Endothelial cell of umbilical vein (primary cell): ENCODE measurements at regions not wholly inside any gene's neighbourhood (a gene's known extent, or its start where the extent isn't known, plus 50 kb on each side); places are given as distances from the start of the nearest gene placed in this dataset.

ENCODE experiments used
- BruUV-seq: library from RNA; stranded (reverse); fragments of 400-500 nt; replicated peaks from 2 replicates; lab custom pipeline; 2021; lab: Mats Ljungman, UMichigan
- CTCF ChIA-PET: fragments of 300-600, 350-600 bp; sonication (Branson Sonifier 250); formaldehyde crosslinking; loops from one replicate; lab custom pipeline; 2021; ENCODE audit warnings: antibody characterized with exemption, inconsistent platforms; lab: Charles Lee
- POLR2A ChIA-PET: fragments of 300-600, 350-600 bp; sonication (Branson Sonifier 250); formaldehyde crosslinking; loops from one replicate; lab custom pipeline; 2021; ENCODE audit warnings: antibody characterized with exemption, inconsistent platforms; lab: Charles Lee
- DNase-seq: peaks from one replicate; pipeline ENCODE4 v3.0.0-alpha.2; 2011; ENCODE audit warnings: low read depth, low spot score
- FAIRE-seq: peaks from 2 replicates; lab custom pipeline; 2011; peaks lifted over from hg19 to GRCh38; lab: Jason Lieb, UNC
- H2AFZ ChIP-seq: 2 replicates; pipeline ENCODE4 v1.6.0; 2012; ENCODE audit warnings: low read depth, low read length, control low read depth, inconsistent platforms
- H3K27ac ChIP-seq: 2 replicates; pipeline ENCODE4 v1.5.1; 2011; ENCODE audit warnings: low read depth, mild to moderate bottlenecking, control low read depth, low read length, moderate library complexity; ENCODE audit not compliant: insufficient read depth
- H3K27me3 ChIP-seq, 2 experiments: 2 replicates each; pipeline versions ENCODE4 v1.6.0 to v1.6.1; 2011; ENCODE audit warnings: low read length in 2 of 2, mixed read lengths in 1 of 2; ENCODE audit not compliant: control insufficient read depth in 2 of 2, insufficient read depth in 2 of 2
- H3K36me3 ChIP-seq, 2 experiments: 2 replicates in 1 of 2; 3 replicates in 1 of 2; pipeline ENCODE4 v1.5.1; 2011; ENCODE audit warnings: low read length in 2 of 2, mild to moderate bottlenecking in 1 of 2, moderate library complexity in 1 of 2; ENCODE audit not compliant: control insufficient read depth in 2 of 2, insufficient read depth in 2 of 2; ENCODE audit errors: extremely low read depth in 1 of 2
- H3K4me1 ChIP-seq: 3 replicates; pipeline ENCODE4 v1.5.1; 2011; ENCODE audit warnings: mild to moderate bottlenecking, low read length; ENCODE audit not compliant: control insufficient read depth, insufficient read depth; ENCODE audit errors: extremely low read depth
- H3K4me2 ChIP-seq: 2 replicates; pipeline ENCODE4 v1.6.1; 2011; ENCODE audit warnings: low read length, control low read depth, mixed read lengths; ENCODE audit not compliant: insufficient read depth
- H3K4me3 ChIP-seq, 3 experiments: fragments of 200-600 bp in 1 of 3; sonication (generic), shearing (Covaris generic) in 1 of 3; replicated peaks in 1 of 3; 2 replicates each; pipeline ENCODE4 v1.5.1; 2011 to 2016; ENCODE audit warnings: control low read depth in 3 of 3, low read length in 3 of 3, mild to moderate bottlenecking in 2 of 3, inconsistent platforms in 1 of 3, low read depth in 1 of 3, moderate library complexity in 1 of 3; ENCODE audit not compliant: insufficient read depth in 1 of 3
- H3K79me2 ChIP-seq: 2 replicates; pipeline ENCODE4 v1.6.0; 2012; ENCODE audit warnings: low read length, inconsistent platforms; ENCODE audit not compliant: control insufficient read depth, insufficient read depth
- H3K9ac ChIP-seq: replicated peaks from 2 replicates; pipeline ENCODE3; 2011; ENCODE audit warnings: low read length, control low read depth; ENCODE audit not compliant: insufficient read depth; ENCODE audit errors: extremely low read depth
- H3K9me1 ChIP-seq: replicated peaks from 3 replicates; pipeline ENCODE4 v1.6.0; 2011; ENCODE audit warnings: mild to moderate bottlenecking, low read length; ENCODE audit not compliant: control insufficient read depth, insufficient read depth; ENCODE audit errors: extremely low read depth
- H3K9me3 ChIP-seq: replicated peaks from 2 replicates; pipeline ENCODE4 v1.5.1; 2012; ENCODE audit warnings: low read length, inconsistent platforms; ENCODE audit not compliant: control insufficient read depth, insufficient read depth
- H4K20me1 ChIP-seq: replicated peaks from 2 replicates; pipeline ENCODE3; 2011; ENCODE audit warnings: mild to moderate bottlenecking, low read length; ENCODE audit not compliant: control insufficient read depth, insufficient read depth; ENCODE audit errors: extremely low read depth
- EZH2 ChIP-seq: IDR thresholded peaks from 2 replicates; pipeline ENCODE4 v1.6.1; 2012; ENCODE audit warnings: borderline replicate concordance, low read depth, mild to moderate bottlenecking, moderate library complexity, low read length, inconsistent platforms; ENCODE audit not compliant: severe bottlenecking
- FOS ChIP-seq: IDR thresholded peaks from 2 replicates; pipeline ENCODE4 v1.6.1; 2011; ENCODE audit warnings: mild to moderate bottlenecking, low read length, moderate library complexity, borderline replicate concordance; ENCODE audit not compliant: insufficient read depth
- GATA2 ChIP-seq: IDR thresholded peaks from 2 replicates; pipeline ENCODE4 v1.7.0; 2011; ENCODE audit warnings: low read depth, mild to moderate bottlenecking, moderate library complexity, mixed read lengths, low read length; ENCODE audit not compliant: insufficient read length, insufficient read depth
- JUN ChIP-seq: IDR thresholded peaks from 2 replicates; pipeline ENCODE4 v1.6.1; 2011; ENCODE audit warnings: borderline replicate concordance, low read depth; ENCODE audit not compliant: insufficient read length, insufficient read depth
- MYC ChIP-seq: IDR thresholded peaks from one replicate; pipeline ENCODE4 v1.6.1; 2011; ENCODE audit warnings: mild to moderate bottlenecking, low read depth, low read length
- POLR2A ChIP-seq: IDR thresholded peaks from 2 replicates; pipeline ENCODE4 v1.6.1; 2012; ENCODE audit warnings: low read depth, mild to moderate bottlenecking, control low read depth, low read length
- POLR2AphosphoS5 ChIP-seq: IDR thresholded peaks from 2 replicates; pipeline ENCODE4 v1.6.1; 2012; ENCODE audit warnings: low read depth, mild to moderate bottlenecking, control low read depth, low read length, moderate library complexity; ENCODE audit not compliant: insufficient read depth
- dilution Hi-C: fragments of 300-500 bp; cut with MboI; formaldehyde crosslinking; loops from one replicate; pipeline ENCODE4 v1.15.0; 2019; ENCODE audit warnings: low sequenced_read_pairs; ENCODE audit not compliant: extremely low pct_ligation_motif_present
- intact Hi-C: fragments of 100-400 bp; cut with micrococcal nuclease; formaldehyde crosslinking; loops from one replicate; pipeline ENCODE4 v1.10.0; 2022
- TF ChIP-seq, protein P1 (sequence below), 2 donors: IDR thresholded peaks; 1 replicate in 1 of 2; 2 replicates in 1 of 2; pipeline ENCODE4 v1.5.1; 2011; ENCODE audit warnings: low read length in 2 of 2, mild to moderate bottlenecking in 2 of 2, moderate library complexity in 2 of 2, control low read depth in 1 of 2, inconsistent platforms in 1 of 2, low read depth in 1 of 2; ENCODE audit not compliant: insufficient read depth in 1 of 2; ENCODE audit errors: extremely low read depth in 1 of 2
- TF ChIP-seq, protein P2 (sequence below): IDR thresholded peaks from 2 replicates; pipeline ENCODE4 v1.6.1; 2011; ENCODE audit not compliant: insufficient read depth, insufficient read length

DNA sequence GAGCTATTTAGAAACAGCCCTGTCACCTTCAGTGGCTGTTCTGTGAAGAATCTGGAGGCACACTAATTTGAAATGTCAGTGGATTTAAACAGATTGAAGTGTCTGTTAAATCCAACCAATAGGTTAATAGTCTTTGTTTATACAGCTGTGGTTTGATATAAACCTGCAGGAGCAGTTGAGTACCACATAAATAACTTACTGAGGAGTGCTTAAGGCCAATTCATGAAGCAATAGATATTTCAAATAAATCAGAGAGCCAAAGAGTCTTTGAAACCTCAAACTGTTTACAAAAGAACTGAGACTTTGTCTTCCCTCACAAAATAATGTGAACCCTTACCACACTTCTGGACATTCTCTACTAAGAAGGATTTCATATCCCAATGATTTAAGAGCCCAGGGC, 111.9 kb downstream of the FEM1C start:
- Histone ChIP-seq H3K9me1 (no peaks in the 10 kb centered on the region), H2AFZ (no peak overlapping the region), H3K9me3 (no peaks in the 10 kb centered on the region), H3K27me3 (no peaks in the 10 kb centered on the region), H3K4me1 (no peaks in the 10 kb centered on the region), H3K4me3 (no peak overlapping the region), H3K9ac (no peak overlapping the region), H3K4me2 (no peak overlapping the region), H3K27ac (no peak overlapping the region), H3K36me3 (no peaks in the 10 kb centered on the region), H4K20me1 (no peaks in the 10 kb centered on the region), H3K79me2 (no peaks in the 10 kb centered on the region)
- BruUV-seq, result no TSS peak
- FAIRE-seq (no peak), DNase-seq (no peak)
- CTCF ChIA-PET, result no interaction called here
- intact Hi-C loops (no loop called here), dilution Hi-C loops (no loop called here)
- TF ChIP-seq POLR2A (no peak), GATA2 (no peak), POLR2AphosphoS5 (no peak), MYC (no peak), FOS (no peak), JUN (no peak), EZH2 (no peak)
- TF ChIP-seq, protein P1, sequence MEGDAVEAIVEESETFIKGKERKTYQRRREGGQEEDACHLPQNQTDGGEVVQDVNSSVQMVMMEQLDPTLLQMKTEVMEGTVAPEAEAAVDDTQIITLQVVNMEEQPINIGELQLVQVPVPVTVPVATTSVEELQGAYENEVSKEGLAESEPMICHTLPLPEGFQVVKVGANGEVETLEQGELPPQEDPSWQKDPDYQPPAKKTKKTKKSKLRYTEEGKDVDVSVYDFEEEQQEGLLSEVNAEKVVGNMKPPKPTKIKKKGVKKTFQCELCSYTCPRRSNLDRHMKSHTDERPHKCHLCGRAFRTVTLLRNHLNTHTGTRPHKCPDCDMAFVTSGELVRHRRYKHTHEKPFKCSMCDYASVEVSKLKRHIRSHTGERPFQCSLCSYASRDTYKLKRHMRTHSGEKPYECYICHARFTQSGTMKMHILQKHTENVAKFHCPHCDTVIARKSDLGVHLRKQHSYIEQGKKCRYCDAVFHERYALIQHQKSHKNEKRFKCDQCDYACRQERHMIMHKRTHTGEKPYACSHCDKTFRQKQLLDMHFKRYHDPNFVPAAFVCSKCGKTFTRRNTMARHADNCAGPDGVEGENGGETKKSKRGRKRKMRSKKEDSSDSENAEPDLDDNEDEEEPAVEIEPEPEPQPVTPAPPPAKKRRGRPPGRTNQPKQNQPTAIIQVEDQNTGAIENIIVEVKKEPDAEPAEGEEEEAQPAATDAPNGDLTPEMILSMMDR (IDR thresholded peaks at IDR 0.05; ENCODE audit: extremely low read depth in 1 of 2, insufficient read depth in 1 of 2, low read depth in 1 of 2, low read length in 2 of 2), result no peak
- TF ChIP-seq, protein P2, sequence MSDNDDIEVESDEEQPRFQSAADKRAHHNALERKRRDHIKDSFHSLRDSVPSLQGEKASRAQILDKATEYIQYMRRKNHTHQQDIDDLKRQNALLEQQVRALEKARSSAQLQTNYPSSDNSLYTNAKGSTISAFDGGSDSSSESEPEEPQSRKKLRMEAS, result no peak
- POLR2A ChIA-PET, result no interaction called here
